Kidney (tissue), 13 donors: ENCODE measurements at regions not wholly inside any gene's neighbourhood (a gene's known extent, or its start where the extent isn't known, plus 50 kb on each side); places are given as distances from the start of the nearest gene placed in this dataset.

Experiments used
- DNase-seq, 5 donors: peaks; one replicate each; pipeline ENCODE4 v3.0.0-alpha.2; 2013 to 2020
- FAIRE-seq: peaks from 2 replicates; lab custom pipeline; 2012; peaks lifted over from hg19 to GRCh38; lab: Jason Lieb, UNC
- H3K27ac ChIP-seq, 2 donors: one replicate each; pipeline ENCODE4 v1.7.0; 2013; ENCODE audit warnings: low read depth in 2 of 2, low read length in 2 of 2, inconsistent platforms in 1 of 2
- H3K27me3 ChIP-seq: one replicate; pipeline ENCODE4 v1.7.1; 2013; ENCODE audit warnings: low read length, inconsistent platforms; ENCODE audit not compliant: control insufficient read depth, insufficient read depth
- H3K36me3 ChIP-seq, 3 donors: one replicate each; pipeline versions ENCODE4 v1.7.0 to v1.7.1; 2013; ENCODE audit warnings: low read length in 3 of 3, control low read depth in 1 of 3, inconsistent platforms in 1 of 3; ENCODE audit not compliant: insufficient read depth in 3 of 3, control insufficient read depth in 2 of 3
- H3K4me1 ChIP-seq, 3 donors: one replicate each; pipeline versions ENCODE4 v1.7.0 to v1.7.1; 2013; ENCODE audit warnings: low read length in 3 of 3, inconsistent platforms in 1 of 3, low read depth in 1 of 3; ENCODE audit not compliant: control insufficient read depth in 2 of 3, insufficient read depth in 2 of 3
- H3K4me3 ChIP-seq, 3 donors: one replicate each; pipeline versions ENCODE4 v1.7.0 to v1.8.1; 2013; ENCODE audit warnings: low read length in 3 of 3, control low read depth in 1 of 3, inconsistent platforms in 1 of 3
- H3K9ac ChIP-seq, 3 donors: one replicate each; pipeline versions ENCODE4 v1.7.0 to v1.7.1; 2013; ENCODE audit warnings: low read length in 3 of 3, control low read depth in 1 of 3, inconsistent platforms in 1 of 3
- H3K9me3 ChIP-seq, 3 donors: one replicate each; pipeline versions ENCODE4 v1.7.0 to v1.7.1; 2013; ENCODE audit warnings: low read length in 3 of 3, control low read depth in 1 of 3, inconsistent platforms in 1 of 3; ENCODE audit not compliant: control insufficient read depth in 2 of 3, insufficient read depth in 1 of 3
- intact Hi-C: fragments of 100-400 bp; cut with DNase I; formaldehyde crosslinking; loops from one replicate; pipeline ENCODE4 v1.11.1; 2022
- TF ChIP-seq, protein P1 (sequence below): IDR thresholded peaks from 3 replicates; pipeline ENCODE4 v1.5.1; 2012; ENCODE audit warnings: mild to moderate bottlenecking, moderate library complexity, borderline replicate concordance; ENCODE audit not compliant: insufficient read depth; ENCODE audit errors: extremely low read depth
- donor health status: control.
- donor health status: control.
- donor health status: control.
- donor health status: control.
- donor health status: control.
- donor health status: DM: yes; HTN: yes; CAD: no.
- donor health status: Normal renal cell carcinoma (clear cell type).

DNA sequence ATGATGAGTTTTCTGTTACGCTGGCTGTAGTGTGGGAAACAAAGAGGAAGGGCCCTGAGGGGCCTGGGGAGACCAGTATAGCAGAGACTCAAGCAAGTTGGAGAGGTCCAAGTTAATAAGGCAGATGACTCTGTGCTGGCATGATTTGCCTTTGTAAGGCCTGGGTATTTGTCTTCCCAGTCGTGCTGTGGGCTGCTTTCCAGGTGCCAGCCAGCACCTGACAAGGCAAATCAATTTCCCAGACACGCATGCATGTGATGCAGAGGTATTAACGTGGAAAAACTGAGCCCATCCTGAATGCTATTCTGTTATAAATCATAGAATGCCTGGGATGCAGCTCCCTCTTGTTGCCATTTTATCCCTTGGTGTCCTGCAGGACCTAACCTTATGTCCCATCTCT is 175.6 kb downstream of the MFSD1 start:
- H3K27ac ChIP-seq, result no peak overlapping the region
- DNase-seq (no peak), FAIRE-seq (no peak)
- no peak overlapping the region for H3K4me3 ChIP-seq
- TF ChIP-seq, protein P1, sequence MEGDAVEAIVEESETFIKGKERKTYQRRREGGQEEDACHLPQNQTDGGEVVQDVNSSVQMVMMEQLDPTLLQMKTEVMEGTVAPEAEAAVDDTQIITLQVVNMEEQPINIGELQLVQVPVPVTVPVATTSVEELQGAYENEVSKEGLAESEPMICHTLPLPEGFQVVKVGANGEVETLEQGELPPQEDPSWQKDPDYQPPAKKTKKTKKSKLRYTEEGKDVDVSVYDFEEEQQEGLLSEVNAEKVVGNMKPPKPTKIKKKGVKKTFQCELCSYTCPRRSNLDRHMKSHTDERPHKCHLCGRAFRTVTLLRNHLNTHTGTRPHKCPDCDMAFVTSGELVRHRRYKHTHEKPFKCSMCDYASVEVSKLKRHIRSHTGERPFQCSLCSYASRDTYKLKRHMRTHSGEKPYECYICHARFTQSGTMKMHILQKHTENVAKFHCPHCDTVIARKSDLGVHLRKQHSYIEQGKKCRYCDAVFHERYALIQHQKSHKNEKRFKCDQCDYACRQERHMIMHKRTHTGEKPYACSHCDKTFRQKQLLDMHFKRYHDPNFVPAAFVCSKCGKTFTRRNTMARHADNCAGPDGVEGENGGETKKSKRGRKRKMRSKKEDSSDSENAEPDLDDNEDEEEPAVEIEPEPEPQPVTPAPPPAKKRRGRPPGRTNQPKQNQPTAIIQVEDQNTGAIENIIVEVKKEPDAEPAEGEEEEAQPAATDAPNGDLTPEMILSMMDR, result no peak
- H3K9ac ChIP-seq, result no peak overlapping the region
- intact Hi-C loops, result no loop called here
- H3K4me1 ChIP-seq, result no peaks in the 10 kb centered on the region
- H3K27me3 ChIP-seq, result no peaks in the 10 kb centered on the region
- no peaks in the 10 kb centered on the region for H3K36me3 ChIP-seq
- no peaks in the 10 kb centered on the region for H3K9me3 ChIP-seq

DNA sequence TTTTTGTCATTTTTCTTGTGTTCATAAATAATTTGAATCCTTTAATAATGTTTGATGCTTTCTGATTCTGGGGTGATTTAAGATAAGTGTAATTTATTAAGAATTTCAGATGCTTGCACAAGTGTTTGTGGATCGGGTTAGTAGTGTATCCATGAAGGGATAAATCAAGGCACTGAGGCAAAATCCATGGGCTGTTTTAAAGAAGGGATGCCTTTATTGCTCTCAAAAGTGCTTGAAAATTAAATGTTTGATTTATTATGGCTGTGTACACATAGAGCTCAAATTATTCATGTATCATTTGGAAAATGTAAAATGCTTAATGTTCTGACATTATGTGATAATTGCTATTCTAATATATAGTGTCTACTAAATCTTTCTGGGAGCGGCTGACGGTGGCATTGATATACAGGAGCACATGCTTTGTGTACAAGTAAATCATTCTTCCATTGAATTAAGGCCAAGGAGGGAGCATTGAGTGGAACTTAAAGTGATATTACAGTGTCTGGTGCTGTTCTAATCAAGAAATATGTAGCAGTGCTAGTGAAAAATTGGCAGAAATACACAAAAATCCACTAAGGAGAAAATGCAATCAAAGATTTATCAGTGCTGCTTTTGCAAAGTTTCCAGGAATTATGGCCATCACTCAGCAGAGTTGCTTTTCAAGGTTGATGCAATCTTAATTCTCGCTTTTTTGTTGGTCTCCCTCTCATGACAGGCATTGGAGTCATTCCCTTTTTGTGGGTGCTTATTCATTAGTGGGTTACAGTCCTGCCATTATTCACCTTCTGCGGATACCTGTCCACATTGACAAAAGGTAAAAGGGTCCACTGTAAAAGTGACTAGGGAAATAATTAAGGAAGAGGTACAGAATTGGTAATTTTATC is 181.6 kb downstream of the MFSD1 start:
- no peaks in the 10 kb centered on the region for H3K4me1 ChIP-seq
- TF ChIP-seq, protein P1, result no peak
- FAIRE-seq, result no peak
- no peak overlapping the region for H3K27ac ChIP-seq
- intact Hi-C loops, result no loop called here
- H3K36me3 ChIP-seq, result no peaks in the 10 kb centered on the region
- H3K9ac ChIP-seq, result no peak overlapping the region
- DNase-seq, result no peak
- H3K9me3 ChIP-seq, result no peaks in the 10 kb centered on the region
- no peak overlapping the region for H3K4me3 ChIP-seq
- H3K27me3 ChIP-seq, result no peaks in the 10 kb centered on the region

DNA sequence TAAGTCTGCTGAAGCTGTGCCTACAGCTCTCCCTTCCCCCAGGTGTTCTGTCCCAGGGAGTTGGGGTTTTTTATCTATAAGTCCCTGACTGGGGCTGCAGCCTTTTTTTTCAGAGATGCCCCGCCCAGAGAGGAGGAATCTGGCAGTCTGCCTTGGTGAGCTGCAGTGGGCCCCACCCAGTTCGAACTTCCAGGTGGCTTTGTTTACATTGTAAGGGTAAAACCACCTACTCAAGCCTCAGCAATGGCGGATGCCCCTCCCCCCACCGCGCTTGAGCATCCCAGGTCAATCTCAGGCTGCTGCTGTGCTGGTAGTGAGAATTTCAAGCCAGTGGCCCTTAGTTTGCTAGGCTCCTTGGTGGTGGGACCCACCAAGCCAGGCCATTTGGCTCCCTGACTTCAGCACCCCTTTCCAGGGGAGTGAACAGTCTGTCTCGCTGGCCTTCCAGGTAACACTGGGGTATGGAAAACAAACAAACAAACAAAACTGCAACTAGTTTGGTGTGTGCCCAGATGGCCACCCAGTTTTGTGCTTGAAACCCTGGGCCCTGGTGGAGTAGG is 189.4 kb downstream of the MFSD1 start:
- TF ChIP-seq, protein P1, result no peak
- no peaks in the 10 kb centered on the region for H3K36me3 ChIP-seq
- FAIRE-seq (no peak), DNase-seq (peak in 4 of 5 donors; percentile 2 to 40 (median 25))
- H3K4me1 ChIP-seq, result no peaks in the 10 kb centered on the region
- no peaks in the 10 kb centered on the region for H3K9me3 ChIP-seq
- H3K27ac ChIP-seq, result no peak overlapping the region
- H3K4me3 ChIP-seq, result no peak overlapping the region
- intact Hi-C loops, result no loop called here
- no peaks in the 10 kb centered on the region for H3K27me3 ChIP-seq
- no peak overlapping the region for H3K9ac ChIP-seq
